ENCODE measurements at regions not wholly inside any gene's neighbourhood (a gene's known extent, or its start where the extent isn't known, plus 50 kb on each side); places are given as distances from the start of the nearest gene placed in this dataset.

- no peaks in the 10 kb centered on the region; the same call in 1 of the 2 replicates for H3K27me3 Mint-ChIP-seq (ENCODE audit: low read depth)
- DNase-seq (ENCODE audit: low spot score): no peak
- ChIA-PET POLR2A (no interaction called here), CTCF (interaction anchor here (0.6 kb wide), 1 partner anchor 280 kb away, joined by 3 read pairs; no protein-coding TSS in a partner anchor)
- TF ChIP-seq ESRRA (CRISPR knock-in tag; IDR thresholded peaks at IDR 0.05; ENCODE audit: borderline replicate concordance) (no peak), RELA (CRISPR knock-in tag; IDR thresholded peaks at IDR 0.05; ENCODE audit: borderline replicate concordance) (no peak), ZNF532 (CRISPR knock-in tag; IDR thresholded peaks at IDR 0.05; ENCODE audit: borderline replicate concordance) (no peak), CREB1 (CRISPR knock-in tag; IDR thresholded peaks at IDR 0.05) (no peak), TP53 (CRISPR knock-in tag; IDR thresholded peaks at IDR 0.05) (no peak), GRHL2 (CRISPR knock-in tag; IDR thresholded peaks at IDR 0.05; ENCODE audit: insufficient replicate concordance, severe bottlenecking) (no peak), ZNF425 (CRISPR knock-in tag; conservative IDR thresholded peaks at IDR 0.05) (no peak), E2F5 (CRISPR knock-in tag; IDR thresholded peaks at IDR 0.05) (no peak), ZSCAN18 (CRISPR knock-in tag; IDR thresholded peaks at IDR 0.05) (no peak), NR1H2 (CRISPR knock-in tag; IDR thresholded peaks at IDR 0.05) (no peak), ZNF219 (CRISPR knock-in tag; IDR thresholded peaks at IDR 0.05; ENCODE audit: borderline replicate concordance) (no peak)
- ATAC-seq: no peak
- no peak overlapping the region for H3K4me3 Mint-ChIP-seq
- H3K4me1 Mint-ChIP-seq: peaks cover 4% of the 10 kb centered on the region; the same call in 1 of the 2 replicates
- H3K36me3 Mint-ChIP-seq: no peaks in the 10 kb centered on the region
- no peak overlapping the region for H3K27ac Mint-ChIP-seq
- H3K9me3 Mint-ChIP-seq: peaks cover 8% of the 10 kb centered on the region; the same call in 1 of the 2 replicates
Observed at GRCh38 chr18:7488571-7488970, 78.5 kb upstream of the PTPRM start.

- ChIA-PET POLR2A (no interaction called here), CTCF (no interaction called here)
- Mint-ChIP-seq H3K27ac (no peak overlapping the region), H3K4me3 (no peak overlapping the region), H3K27me3 (ENCODE audit: low read depth) (no peaks in the 10 kb centered on the region; the same call in 1 of the 2 replicates), H3K9me3 (peaks cover 8% of the 10 kb centered on the region; the same call in 1 of the 2 replicates), H3K36me3 (no peaks in the 10 kb centered on the region), H3K4me1 (peaks cover 4% of the 10 kb centered on the region; the same call in 1 of the 2 replicates)
- ATAC-seq (no peak), DNase-seq (ENCODE audit: low spot score) (no peak)
- TF ChIP-seq TEAD1 (CRISPR knock-in tag; IDR thresholded peaks at IDR 0.05): no peak
- TF ChIP-seq ZBTB21 (CRISPR knock-in tag; IDR thresholded peaks at IDR 0.05; ENCODE audit: borderline replicate concordance): no peak
- no peak for TF ChIP-seq NR1H2 (CRISPR knock-in tag; IDR thresholded peaks at IDR 0.05)
- no peak for TF ChIP-seq CREM (CRISPR knock-in tag; IDR thresholded peaks at IDR 0.05)
- no peak for TF ChIP-seq ZNF121 (CRISPR knock-in tag; IDR thresholded peaks at IDR 0.05)
- no peak for TF ChIP-seq ARID4B (CRISPR knock-in tag; IDR thresholded peaks at IDR 0.05; ENCODE audit: borderline replicate concordance)
- no peak for TF ChIP-seq E2F4 (CRISPR knock-in tag; IDR thresholded peaks at IDR 0.05; ENCODE audit: borderline replicate concordance, low read depth)
- TF ChIP-seq TCF7 (CRISPR knock-in tag; IDR thresholded peaks at IDR 0.05; ENCODE audit: low read depth): no peak
- TF ChIP-seq GABPB1 (CRISPR knock-in tag; IDR thresholded peaks at IDR 0.05): no peak
- TF ChIP-seq ELF4 (CRISPR knock-in tag; IDR thresholded peaks at IDR 0.05; ENCODE audit: low read depth): no peak
Observed at GRCh38 chr18:7490104-7490503, 77.0 kb upstream of the PTPRM start.
